ENCODE measurements at regions not wholly inside any gene's neighbourhood (a gene's known extent, or its start where the extent isn't known, plus 50 kb on each side); places are given as distances from the start of the nearest gene placed in this dataset.
"Not testable (repeated sequence)": the region's sequence is repeated elsewhere in the genome, so short reads cannot be mapped to it uniquely, and the experiment has no call there.

DNA sequence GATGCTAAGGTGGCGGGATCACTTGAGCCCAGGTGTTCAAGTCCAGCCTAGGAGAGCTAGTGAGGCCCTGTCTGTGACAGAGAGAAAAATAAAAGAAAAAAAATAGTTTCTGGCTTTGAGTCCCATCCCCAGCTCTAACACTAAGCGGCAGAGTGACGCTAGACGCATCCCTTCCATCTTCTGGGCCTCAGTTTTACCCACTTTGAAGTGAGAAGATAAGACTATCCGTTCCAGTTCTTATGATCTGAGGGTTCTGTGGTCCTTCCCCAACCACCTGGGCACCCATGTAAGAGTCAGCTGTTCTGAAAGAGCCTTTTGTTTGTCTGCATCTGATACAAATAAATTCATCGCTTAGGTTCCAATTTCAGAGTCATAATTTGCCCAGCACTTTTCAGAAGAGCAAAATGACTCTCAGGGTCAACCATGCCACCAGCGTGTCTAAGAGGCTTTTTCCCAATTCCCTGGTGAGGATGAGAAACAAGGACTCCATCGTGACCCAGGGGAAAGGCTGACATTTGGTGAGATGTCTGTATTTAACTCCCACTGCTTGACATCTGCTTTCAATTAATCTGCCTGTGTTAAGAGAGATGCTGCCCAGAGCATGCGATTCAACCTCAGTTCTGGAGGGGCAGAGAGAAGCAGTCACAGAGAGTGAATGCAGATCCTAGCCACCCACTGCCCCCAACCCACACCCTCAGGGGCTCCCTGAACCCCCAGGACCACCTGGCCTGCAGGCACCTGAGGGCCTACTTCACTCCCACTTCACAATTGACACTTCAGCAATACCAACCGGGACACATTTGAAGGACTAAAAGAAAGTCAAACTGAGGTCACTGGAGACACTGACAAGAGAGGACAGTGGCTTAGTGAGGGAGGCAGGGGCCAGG, 131.6 kb upstream of the TOP1 start:
- Mint-ChIP-seq H3K4me1 (no peaks in the 10 kb centered on the region), H3K9me3 (no peaks in the 10 kb centered on the region), H3K27ac (no peak overlapping the region), H3K36me3 (no peaks in the 10 kb centered on the region), H3K27me3 (no peaks in the 10 kb centered on the region), H3K4me3 (no peak overlapping the region)
- DNase-seq = no peak

DNA sequence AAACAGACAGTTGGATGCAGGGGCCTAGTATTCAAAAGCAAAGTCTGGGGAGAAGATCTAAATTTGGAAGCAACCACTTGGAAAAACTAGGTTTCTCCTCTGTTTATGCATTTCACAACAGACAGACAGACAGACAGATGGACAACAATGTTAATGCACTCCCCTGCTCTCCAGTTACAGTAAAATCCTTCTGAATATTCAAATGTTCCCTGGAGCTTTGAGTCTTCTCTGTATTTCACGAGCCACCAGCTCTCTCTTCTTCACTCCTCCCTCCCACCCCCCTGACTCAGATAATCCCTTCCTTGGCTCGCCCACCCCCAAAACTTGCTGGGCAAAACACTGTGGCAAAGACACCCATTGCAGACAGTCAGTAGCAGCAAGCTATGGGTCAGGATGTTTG, 129.3 kb upstream of the TOP1 start:
- Mint-ChIP-seq H3K9me3 (no peaks in the 10 kb centered on the region), H3K4me3 (no peak overlapping the region), H3K4me1 (no peaks in the 10 kb centered on the region), H3K27ac (no peak overlapping the region), H3K27me3 (no peaks in the 10 kb centered on the region), H3K36me3 (no peaks in the 10 kb centered on the region)
- no peak for DNase-seq

DNA sequence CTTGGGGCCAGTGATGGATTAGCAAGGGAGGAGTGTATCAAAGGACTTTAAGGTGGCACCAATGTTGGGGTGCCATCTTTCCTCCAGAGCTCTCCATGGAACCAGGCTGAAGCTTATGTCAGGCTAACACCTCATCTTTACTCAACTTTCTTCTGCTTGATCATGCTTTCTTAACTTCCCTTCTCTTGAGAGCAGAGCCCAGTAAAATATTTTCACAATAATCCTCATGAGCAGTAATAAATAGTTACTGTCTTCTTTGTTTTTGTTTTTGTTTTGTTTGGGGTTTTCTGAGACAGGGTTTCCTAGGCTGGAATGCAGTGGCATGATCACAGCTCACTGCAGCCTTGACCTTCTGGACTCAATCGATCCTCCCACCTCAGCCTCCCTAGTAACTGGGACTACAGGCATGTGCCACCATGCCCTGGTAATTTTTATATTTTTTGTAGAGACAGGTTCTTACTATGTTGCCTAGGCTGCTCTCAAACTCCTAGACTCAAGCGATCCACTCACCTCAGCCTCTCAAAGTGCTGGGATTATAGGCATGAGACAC, 127.9 kb upstream of the TOP1 start:
- Mint-ChIP-seq H3K9me3 (no peaks in the 10 kb centered on the region), H3K36me3 (no peaks in the 10 kb centered on the region), H3K27ac (no peak overlapping the region), H3K4me3 (no peak overlapping the region), H3K4me1 (no peaks in the 10 kb centered on the region), H3K27me3 (no peaks in the 10 kb centered on the region)
- no peak for DNase-seq

DNA sequence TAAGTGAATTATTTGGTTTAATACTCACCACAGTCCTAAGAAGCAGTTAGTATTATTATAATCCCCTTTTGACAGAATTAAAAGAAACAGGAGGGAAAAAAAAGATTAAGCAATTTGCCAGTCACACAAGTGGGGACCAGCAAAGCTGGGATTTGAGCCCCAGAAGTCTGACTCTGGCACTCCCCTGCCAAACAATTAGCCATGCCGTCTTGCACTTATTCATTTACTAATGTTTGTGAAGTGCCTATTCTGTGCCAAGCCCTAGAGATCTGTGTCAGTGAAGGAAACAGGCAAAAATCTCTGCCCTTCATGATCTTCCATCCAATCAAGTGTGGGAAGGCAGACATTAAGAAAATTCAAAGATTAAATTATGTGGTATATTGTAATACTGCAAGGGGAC, 126.0 kb upstream of the TOP1 start:
- no peak overlapping the region for H3K27ac Mint-ChIP-seq
- H3K4me3 Mint-ChIP-seq = no peak overlapping the region
- H3K4me1 Mint-ChIP-seq = no peaks in the 10 kb centered on the region
- no peaks in the 10 kb centered on the region for H3K36me3 Mint-ChIP-seq
- no peaks in the 10 kb centered on the region for H3K9me3 Mint-ChIP-seq
- no peaks in the 10 kb centered on the region for H3K27me3 Mint-ChIP-seq
- DNase-seq = no peak

DNA sequence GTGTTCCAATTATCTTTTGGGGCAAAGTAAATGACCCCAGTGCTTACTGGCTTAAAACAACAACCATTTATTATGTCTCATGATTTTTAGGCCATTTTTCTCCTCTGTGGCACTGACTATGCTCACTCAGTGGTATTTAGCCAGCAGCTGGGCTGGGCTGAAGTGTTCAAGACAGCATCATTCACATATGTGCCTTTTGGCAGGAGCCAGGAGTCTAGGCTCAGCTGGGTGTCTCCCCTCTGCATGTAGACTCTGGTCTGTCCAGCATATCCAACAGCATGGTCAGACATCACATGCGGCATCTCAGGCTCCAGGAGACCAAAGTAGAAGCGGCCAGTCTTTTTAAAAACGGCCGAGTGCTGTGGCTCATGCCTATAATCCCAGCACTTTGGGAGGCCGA, 120.3 kb upstream of the TOP1 start:
- peaks cover 2% of the 10 kb centered on the region for H3K4me1 Mint-ChIP-seq
- H3K36me3 Mint-ChIP-seq = no peaks in the 10 kb centered on the region
- no peak overlapping the region for H3K27ac Mint-ChIP-seq
- H3K4me3 Mint-ChIP-seq = no peak overlapping the region
- DNase-seq = no peak
- H3K27me3 Mint-ChIP-seq = peaks cover 9% of the 10 kb centered on the region
- H3K9me3 Mint-ChIP-seq = no peaks in the 10 kb centered on the region

DNA sequence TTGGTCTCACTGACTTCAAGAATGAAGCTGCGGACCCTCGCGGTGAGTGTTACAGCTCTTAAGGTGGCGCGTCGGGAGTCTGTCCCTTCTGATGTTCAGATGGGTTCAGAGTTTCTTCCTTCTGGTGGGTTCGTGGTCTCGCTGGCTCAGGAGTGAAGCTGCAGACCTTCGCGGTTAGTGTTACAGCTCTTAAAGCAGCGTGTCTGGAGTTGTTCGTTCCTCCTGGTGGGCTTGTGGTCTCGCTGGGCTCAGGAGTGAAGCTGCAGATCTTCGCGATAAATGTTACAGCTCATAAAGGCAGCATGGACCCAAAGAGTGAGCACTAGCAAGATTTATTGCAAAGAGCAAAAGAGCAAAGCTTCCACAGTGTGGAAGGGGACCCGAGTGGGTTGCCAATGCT, 119.1 kb upstream of the TOP1 start:
- H3K36me3 Mint-ChIP-seq, DNase-seq, H3K27me3 Mint-ChIP-seq, H3K4me1 Mint-ChIP-seq, H3K27ac Mint-ChIP-seq, H3K9me3 Mint-ChIP-seq, H3K4me3 Mint-ChIP-seq: not testable (repeated sequence)

DNA sequence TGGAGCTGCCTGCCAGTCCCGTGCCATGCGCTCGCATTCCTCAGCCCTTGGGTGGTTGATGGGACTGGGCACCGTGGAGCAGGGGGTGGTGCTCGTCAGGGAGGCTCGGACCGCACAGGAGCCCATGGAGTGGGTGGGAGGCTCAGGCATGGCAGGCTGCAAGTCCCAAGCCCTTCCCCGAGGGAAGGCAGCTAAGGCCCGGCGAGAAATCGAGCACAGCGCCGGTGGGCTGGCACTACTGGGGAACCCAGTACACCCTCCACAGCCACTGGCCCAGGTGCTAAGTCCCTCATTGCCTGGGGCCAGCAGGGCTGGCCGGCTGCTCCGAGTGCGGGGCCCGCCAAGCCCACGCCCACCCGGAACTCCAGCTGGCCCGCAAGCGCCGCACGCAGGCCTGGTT, 118.2 kb upstream of the TOP1 start:
- H3K4me1 Mint-ChIP-seq, H3K4me3 Mint-ChIP-seq, H3K36me3 Mint-ChIP-seq, H3K27me3 Mint-ChIP-seq, DNase-seq, H3K9me3 Mint-ChIP-seq, H3K27ac Mint-ChIP-seq: not testable (repeated sequence)

DNA sequence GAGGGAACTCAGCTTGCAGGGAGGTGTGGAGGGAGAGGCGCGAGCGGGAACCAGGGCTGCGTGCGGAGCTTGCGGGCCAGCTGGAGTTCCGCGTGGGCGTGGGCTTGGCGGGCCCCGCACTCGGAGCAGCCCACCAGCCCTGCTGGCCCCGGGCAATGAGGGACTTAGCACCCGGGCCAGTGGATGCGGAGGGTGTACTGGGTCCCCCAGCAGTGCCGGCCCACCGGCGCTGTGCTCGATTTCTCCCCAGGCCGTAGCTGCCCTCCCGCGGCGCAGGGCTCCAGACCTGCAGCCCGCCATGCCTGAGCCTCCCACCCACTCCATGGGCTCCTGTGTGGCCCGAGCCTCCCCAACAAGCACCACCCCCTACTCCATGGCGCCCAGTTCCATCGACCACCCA, 117.5 kb upstream of the TOP1 start:
- not testable (repeated sequence) for H3K4me1 Mint-ChIP-seq, H3K9me3 Mint-ChIP-seq

DNA sequence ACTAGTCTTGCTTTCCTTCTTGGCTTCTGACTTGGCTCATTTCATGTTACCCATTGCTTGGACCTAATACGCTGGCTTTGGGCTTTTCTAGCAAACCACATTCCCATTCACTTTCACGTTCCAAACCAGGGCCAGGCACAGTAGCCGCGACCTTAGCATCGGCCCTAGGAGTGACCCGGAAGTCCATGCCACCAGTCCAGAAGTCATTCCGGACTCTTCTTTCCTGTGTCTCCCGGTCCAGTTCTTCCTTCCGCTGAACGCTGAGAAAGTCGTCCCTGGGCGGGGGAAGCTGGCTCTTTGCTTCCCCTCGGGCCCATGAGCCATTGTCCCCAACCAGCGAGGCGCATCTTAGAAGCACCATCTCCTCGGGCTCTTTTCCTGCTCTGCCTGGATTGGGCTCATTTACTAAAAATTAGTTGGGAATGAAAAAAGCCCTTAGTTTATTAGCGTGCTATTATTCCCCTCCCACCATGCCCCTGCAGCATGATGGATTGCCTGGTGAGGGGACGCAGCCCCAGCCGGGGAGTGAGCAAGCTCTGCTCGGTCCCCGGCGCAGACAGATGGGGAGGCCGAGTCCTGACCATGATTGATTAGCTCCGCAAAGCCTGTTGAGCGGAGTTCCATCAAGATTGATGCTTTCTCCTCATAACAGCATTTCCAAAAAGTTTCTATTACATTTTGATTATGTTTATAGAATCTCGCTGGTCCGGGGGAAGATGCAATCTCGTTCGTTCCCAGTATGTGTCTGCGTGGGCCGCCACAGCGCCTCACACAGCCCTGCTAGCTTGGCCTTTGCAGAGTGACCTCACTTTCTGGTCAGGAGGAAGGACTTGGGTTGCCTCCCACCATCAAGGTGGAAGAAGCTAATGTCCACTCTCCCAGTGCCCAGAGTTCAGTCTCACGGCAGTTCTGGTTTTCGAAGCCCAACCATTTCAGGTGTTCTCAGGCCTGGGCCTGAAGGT, 115.1 kb upstream of the TOP1 start:
- H3K27me3 Mint-ChIP-seq = peaks cover 6% of the 10 kb centered on the region
- H3K36me3 Mint-ChIP-seq = no peaks in the 10 kb centered on the region
- H3K4me3 Mint-ChIP-seq = no peak overlapping the region
- no peak for DNase-seq
- peaks cover 4% of the 10 kb centered on the region for H3K9me3 Mint-ChIP-seq
- no peak overlapping the region for H3K27ac Mint-ChIP-seq
- peaks cover 2% of the 10 kb centered on the region for H3K4me1 Mint-ChIP-seq

More for the DNA sequence above, 117.5 kb upstream of the TOP1 start:
- H3K27ac Mint-ChIP-seq, DNase-seq, H3K4me3 Mint-ChIP-seq, H3K27me3 Mint-ChIP-seq, H3K36me3 Mint-ChIP-seq: not testable (repeated sequence)

DNA sequence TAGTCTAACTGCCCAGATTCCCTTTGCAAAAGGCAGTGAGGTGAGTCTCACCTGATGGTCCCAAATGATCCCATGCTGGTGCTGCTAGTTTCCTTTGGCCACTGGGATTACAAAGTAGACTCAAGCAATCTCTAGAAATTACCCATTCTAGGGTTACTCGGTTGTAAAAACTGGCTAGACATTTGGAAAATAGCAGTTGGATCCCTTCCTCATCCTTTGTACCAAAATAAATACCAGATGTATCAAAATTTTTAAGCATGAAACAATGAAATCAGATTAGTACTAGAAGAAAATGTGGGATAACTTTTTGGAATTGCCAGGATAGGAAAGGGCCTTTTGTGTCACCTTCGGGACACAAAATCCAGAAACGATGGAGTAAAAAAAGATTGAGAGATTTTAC, 112.9 kb upstream of the TOP1 start:
- no peak overlapping the region for H3K4me3 Mint-ChIP-seq
- H3K36me3 Mint-ChIP-seq = no peaks in the 10 kb centered on the region
- no peaks in the 10 kb centered on the region for H3K4me1 Mint-ChIP-seq
- no peak for DNase-seq
- no peak overlapping the region for H3K27ac Mint-ChIP-seq
- no peaks in the 10 kb centered on the region for H3K27me3 Mint-ChIP-seq
- H3K9me3 Mint-ChIP-seq = peaks cover 4% of the 10 kb centered on the region

DNA sequence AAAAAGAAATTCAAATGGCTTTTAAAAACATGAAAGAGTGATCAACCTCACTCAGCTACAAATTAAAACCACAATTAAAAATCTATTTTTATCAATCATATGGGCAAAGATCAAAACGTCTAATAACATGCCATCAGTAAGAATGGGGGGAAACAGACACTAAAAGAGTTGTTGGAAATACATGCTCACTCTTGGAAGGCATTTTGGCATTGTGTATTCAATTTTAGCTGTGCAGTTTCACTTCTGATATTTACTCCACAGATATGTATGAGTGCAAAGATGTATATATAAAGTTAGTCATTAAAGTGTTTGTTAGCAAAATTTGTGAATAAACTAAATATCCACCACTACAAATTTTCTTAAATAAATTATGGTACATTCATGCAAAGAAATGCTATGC, 112.3 kb upstream of the TOP1 start:
- Mint-ChIP-seq H3K4me1 (no peaks in the 10 kb centered on the region), H3K27me3 (no peaks in the 10 kb centered on the region), H3K36me3 (no peaks in the 10 kb centered on the region), H3K9me3 (peaks cover 4% of the 10 kb centered on the region), H3K27ac (no peak overlapping the region), H3K4me3 (no peak overlapping the region)
- no peak for DNase-seq

DNA sequence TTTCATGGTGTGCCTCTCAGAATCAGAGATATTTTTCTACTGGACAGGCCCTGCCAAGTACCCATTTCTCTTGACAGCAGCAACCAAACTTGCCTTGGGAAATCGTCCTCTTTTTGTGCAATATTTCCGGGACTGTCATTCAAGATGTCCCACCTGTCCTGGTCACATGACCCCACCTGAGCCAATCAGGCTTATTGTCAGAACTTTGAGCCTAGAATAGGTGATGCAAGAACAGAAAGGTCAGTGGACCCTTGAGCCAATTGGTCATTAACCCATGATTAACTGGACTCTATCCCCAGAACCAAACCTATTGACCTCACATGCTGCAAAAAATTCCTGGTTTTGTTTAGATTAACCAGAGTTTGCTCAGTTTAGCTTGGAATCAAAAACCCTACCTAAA, 108.3 kb upstream of the TOP1 start:
- no peak for DNase-seq
- H3K4me3 Mint-ChIP-seq = no peak overlapping the region
- H3K36me3 Mint-ChIP-seq = no peaks in the 10 kb centered on the region
- no peaks in the 10 kb centered on the region for H3K27me3 Mint-ChIP-seq
- H3K4me1 Mint-ChIP-seq = no peaks in the 10 kb centered on the region
- H3K27ac Mint-ChIP-seq = no peak overlapping the region
- H3K9me3 Mint-ChIP-seq = peaks cover 4% of the 10 kb centered on the region

DNA sequence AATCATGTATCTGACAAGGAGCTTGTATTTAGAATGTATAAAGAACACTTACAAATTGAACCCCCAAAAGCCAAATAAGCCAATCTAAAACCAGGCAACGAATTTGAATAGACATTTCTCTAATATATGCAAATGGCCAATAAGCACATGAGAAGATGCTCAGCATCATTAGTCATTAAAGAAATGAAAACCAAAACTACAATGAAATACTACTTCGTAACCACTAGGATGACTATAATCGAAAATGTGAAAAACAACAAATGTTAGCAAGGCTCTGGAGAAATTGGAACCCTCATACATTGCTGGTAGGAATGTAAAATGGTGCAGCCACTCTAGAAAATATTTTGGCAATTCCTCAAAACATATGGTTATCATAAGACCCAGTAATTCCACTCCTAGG, 105.8 kb upstream of the TOP1 start:
- no peaks in the 10 kb centered on the region for H3K36me3 Mint-ChIP-seq
- H3K27me3 Mint-ChIP-seq = no peaks in the 10 kb centered on the region
- no peak for DNase-seq
- no peak overlapping the region for H3K27ac Mint-ChIP-seq
- H3K9me3 Mint-ChIP-seq = no peaks in the 10 kb centered on the region
- no peaks in the 10 kb centered on the region for H3K4me1 Mint-ChIP-seq
- no peak overlapping the region for H3K4me3 Mint-ChIP-seq

DNA sequence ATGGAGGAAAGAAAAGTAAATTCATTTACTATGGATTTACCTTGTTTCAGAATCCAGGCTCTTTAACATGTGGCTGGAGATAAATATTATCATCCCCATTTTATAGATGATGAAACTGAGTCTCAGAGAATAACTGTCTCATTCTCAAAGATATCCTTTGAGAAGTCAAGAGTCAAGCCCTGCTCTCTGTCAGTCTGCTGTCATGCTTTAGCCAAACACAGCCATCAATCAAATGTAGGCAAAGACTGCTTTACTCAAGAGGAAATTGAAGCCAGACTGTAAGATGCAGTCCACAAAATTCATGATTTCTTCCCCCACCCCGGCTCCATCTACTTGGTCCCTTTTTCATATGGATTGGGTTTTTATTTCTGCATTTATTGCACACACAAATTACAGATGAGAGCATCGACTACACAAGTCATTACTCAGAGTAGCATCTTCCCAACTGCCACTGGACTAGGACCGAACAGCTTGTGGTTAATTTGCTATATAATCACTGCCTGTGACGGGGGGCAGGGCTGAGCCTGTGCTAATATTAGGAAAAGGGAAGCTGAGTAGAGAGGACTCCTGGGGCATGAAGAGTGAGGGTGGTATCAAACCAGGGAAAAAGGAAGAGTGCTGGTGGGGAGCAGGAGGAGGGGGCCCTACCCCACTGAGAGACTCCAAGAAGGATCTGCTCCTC, 102.7 kb upstream of the TOP1 start:
- DNase-seq = no peak
- no peak overlapping the region for H3K4me3 Mint-ChIP-seq

DNA sequence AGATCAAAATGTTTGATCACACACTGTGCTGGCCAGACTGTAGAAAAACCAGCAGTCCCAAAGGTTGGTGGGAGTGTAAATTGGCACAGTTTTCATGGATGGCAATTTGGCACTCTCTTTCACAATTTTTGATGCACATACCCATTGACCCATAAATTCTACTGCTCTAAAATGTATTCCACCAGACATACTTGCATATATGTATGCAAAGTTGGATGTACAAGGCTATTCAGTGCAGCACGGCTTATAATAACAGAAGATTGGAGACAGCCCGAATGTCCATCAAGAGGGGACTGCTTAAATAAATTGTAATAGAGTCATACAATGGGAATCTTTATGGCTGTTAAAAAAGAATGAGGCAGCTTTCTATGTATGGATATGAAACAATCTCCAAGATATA, 101.7 kb upstream of the TOP1 start:
- H3K4me1 Mint-ChIP-seq = no peaks in the 10 kb centered on the region
- no peak overlapping the region for H3K27ac Mint-ChIP-seq
- no peak overlapping the region for H3K4me3 Mint-ChIP-seq
- no peaks in the 10 kb centered on the region for H3K9me3 Mint-ChIP-seq
- no peaks in the 10 kb centered on the region for H3K36me3 Mint-ChIP-seq
- DNase-seq = no peak
- no peaks in the 10 kb centered on the region for H3K27me3 Mint-ChIP-seq

More for the DNA sequence above, 102.7 kb upstream of the TOP1 start:
- H3K36me3 Mint-ChIP-seq = no peaks in the 10 kb centered on the region
- H3K27ac Mint-ChIP-seq = no peak overlapping the region
- H3K27me3 Mint-ChIP-seq = no peaks in the 10 kb centered on the region
- H3K4me1 Mint-ChIP-seq = no peaks in the 10 kb centered on the region
- no peaks in the 10 kb centered on the region for H3K9me3 Mint-ChIP-seq

All from activated naive CD8-positive, alpha-beta T cell treated with anti-CD3 and anti-CD28 coated beads for 36 hours (primary cell).